ENCODE measurements at regions not wholly inside any gene's neighbourhood (a gene's known extent, or its start where the extent isn't known, plus 50 kb on each side); places are given as distances from the start of the nearest gene placed in this dataset.
A peak's percentile ranks its signal among the peaks of the same experiment; 100 is the strongest.

DNA sequence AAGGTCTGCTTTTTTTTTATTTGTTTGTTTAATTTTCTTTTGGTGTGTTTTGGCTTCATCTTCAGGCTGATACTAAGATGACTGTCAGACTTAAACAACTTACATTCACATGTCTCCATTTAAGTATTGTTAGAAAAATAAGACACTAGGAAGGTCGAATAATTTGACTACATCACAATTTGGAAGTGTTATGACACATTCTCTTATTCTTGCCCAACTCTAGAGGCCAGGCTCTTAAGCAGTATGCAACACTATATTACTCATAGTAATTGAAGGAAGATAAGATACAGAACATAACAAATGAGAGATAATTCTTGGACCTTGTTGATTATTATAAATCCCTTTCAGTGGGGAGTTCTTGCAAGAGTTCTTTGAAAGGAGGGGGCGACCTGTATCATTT, 295.3 kb upstream of the COL3A1 start:
- Histone ChIP-seq H3K4me3 (no peak overlapping the region), H3K9me3 (peaks cover 0 to 10% (median 0%) of the 10 kb centered on the region in 12 donors), H3K27me3 (no peaks in the 10 kb centered on the region), H3K36me3 (no peaks in the 10 kb centered on the region), H3K4me1 (no peaks in the 10 kb centered on the region), H3K27ac (no peak overlapping the region)
- TF ChIP-seq POLR2A (IDR thresholded peaks at IDR 0.05): no peak
- TF ChIP-seq, protein P1, sequence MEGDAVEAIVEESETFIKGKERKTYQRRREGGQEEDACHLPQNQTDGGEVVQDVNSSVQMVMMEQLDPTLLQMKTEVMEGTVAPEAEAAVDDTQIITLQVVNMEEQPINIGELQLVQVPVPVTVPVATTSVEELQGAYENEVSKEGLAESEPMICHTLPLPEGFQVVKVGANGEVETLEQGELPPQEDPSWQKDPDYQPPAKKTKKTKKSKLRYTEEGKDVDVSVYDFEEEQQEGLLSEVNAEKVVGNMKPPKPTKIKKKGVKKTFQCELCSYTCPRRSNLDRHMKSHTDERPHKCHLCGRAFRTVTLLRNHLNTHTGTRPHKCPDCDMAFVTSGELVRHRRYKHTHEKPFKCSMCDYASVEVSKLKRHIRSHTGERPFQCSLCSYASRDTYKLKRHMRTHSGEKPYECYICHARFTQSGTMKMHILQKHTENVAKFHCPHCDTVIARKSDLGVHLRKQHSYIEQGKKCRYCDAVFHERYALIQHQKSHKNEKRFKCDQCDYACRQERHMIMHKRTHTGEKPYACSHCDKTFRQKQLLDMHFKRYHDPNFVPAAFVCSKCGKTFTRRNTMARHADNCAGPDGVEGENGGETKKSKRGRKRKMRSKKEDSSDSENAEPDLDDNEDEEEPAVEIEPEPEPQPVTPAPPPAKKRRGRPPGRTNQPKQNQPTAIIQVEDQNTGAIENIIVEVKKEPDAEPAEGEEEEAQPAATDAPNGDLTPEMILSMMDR (IDR thresholded peaks at IDR 0.05): no peak
- DNase-seq (no peak), ATAC-seq (peak in 1 of 4 donors; percentile 38)
- WGBS, 4 donors: 58 to 66% (median 63%) methylated on average over 2 of the region's 2 CpGs
- intact Hi-C loops (cut with DNase I): no loop called here

DNA sequence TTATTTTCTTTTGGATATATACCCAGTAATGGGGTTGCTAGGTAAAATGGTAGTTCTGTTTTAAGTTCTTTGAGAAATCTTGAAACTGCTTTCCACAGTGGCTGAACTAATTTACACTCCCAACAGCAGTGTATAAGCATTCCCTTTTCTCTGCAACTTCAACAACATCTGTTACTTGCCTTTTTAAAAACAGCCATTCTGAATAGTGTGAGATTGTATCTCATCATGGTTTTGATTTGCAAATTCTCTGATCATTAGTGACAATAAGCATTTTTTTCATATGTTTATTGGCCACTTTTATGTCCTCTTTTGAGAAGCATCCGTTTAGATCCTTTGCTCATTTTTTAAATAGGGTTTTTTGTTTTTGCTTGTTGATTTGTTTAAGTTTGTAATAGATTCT, 291.3 kb upstream of the COL3A1 start:
- Histone ChIP-seq H3K9me3 (peaks cover 0 to 14% (median 0%) of the 10 kb centered on the region in 12 donors), H3K36me3 (no peaks in the 10 kb centered on the region), H3K27me3 (no peaks in the 10 kb centered on the region), H3K4me1 (no peaks in the 10 kb centered on the region), H3K27ac (no peak overlapping the region), H3K4me3 (no peak overlapping the region)
- TF ChIP-seq, protein P1 (IDR thresholded peaks at IDR 0.05): no peak
- no peak for TF ChIP-seq POLR2A (IDR thresholded peaks at IDR 0.05)
- intact Hi-C loops (cut with DNase I): no loop called here
- WGBS, 4 donors: 58 to 65% (median 63%) methylated on average over 1 of the region's 1 CpG
- ATAC-seq: no peak
- no peak for DNase-seq

DNA sequence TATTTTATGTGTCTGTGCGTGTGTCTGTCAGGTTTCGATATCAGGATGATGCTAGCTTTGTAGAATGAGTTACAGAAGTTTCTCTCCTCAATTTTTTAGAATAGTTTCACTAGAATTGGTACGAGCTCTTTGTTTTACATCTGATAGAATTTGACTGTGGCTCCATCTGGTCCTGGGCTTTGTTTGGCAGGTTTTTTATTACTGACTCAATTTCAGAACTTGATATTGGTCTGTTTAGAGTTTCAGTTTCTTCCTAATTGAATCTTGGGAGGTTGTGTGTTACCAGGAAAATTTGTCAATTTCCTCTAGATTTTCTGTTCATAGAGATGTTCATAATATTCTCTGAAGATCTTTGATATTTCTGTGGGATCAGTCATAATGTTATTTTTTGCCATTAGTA, 289.4 kb upstream of the COL3A1 start:
- 78 to 86% (median 85%) methylated on average over 3 of the region's 3 CpGs for WGBS, 4 donors
- H3K36me3 ChIP-seq: no peaks in the 10 kb centered on the region
- H3K27me3 ChIP-seq: no peaks in the 10 kb centered on the region
- ATAC-seq (no peak), DNase-seq (no peak)
- H3K9me3 ChIP-seq: peaks cover 0 to 23% (median 0%) of the 10 kb centered on the region in 12 donors
- intact Hi-C loops (cut with DNase I): no loop called here
- no peak for TF ChIP-seq POLR2A (IDR thresholded peaks at IDR 0.05)
- TF ChIP-seq, protein P1 (IDR thresholded peaks at IDR 0.05): no peak
- H3K27ac ChIP-seq: no peak overlapping the region
- H3K4me3 ChIP-seq: no peak overlapping the region
- H3K4me1 ChIP-seq: no peaks in the 10 kb centered on the region

DNA sequence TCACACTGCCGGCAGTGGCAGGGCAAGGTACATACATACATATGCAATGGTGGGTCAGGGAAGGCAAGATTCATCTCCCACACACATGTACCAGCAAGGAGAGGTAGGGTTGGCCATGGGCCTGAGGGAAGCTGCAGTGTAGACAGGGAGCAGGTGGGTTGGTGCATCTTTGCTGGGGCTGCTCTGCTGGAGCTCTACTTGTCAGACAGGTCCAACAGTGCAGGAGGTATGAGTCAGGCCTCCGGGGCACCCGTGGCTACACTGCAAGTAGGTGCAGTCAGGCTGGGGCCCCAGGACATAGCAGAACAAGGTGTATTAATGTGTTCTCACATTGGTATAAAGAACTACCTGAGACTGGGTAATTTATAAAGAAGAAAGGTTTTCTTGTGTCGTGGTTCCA, 281.1 kb upstream of the COL3A1 start:
- H3K4me1 ChIP-seq: no peaks in the 10 kb centered on the region
- H3K4me3 ChIP-seq: no peak overlapping the region
- DNase-seq: peak in 1 of 5 donors; percentile 22

More for the DNA sequence above, 281.1 kb upstream of the COL3A1 start:
- TF ChIP-seq, protein P1 (IDR thresholded peaks at IDR 0.05): no peak
- no peak for TF ChIP-seq POLR2A (IDR thresholded peaks at IDR 0.05)
- no peak overlapping the region for H3K27ac ChIP-seq
- intact Hi-C loops (cut with DNase I): no loop called here
- no peak for ATAC-seq
- H3K27me3 ChIP-seq: no peaks in the 10 kb centered on the region
- no peaks in the 10 kb centered on the region for H3K36me3 ChIP-seq
- WGBS, 4 donors: 83 to 94% (median 92%) methylated on average over 3 to 4 of the region's 4 CpGs
- H3K9me3 ChIP-seq: peaks cover 0 to 6% (median 0%) of the 10 kb centered on the region in 12 donors

Measured in heart left ventricle (tissue), 16 donors.